C4-2B (cell line): ENCODE measurements at regions not wholly inside any gene's neighbourhood (a gene's known extent, or its start where the extent isn't known, plus 50 kb on each side); places are given as distances from the start of the nearest gene placed in this dataset.

ENCODE experiments used
- ZFX ChIP-seq: fragments of 450-650 bp; IDR thresholded peaks from 2 replicates; pipeline ENCODE4 v1.6.1; 2017
- TF ChIP-seq, protein P1 (sequence below): fragments of 450-650 bp; conservative IDR thresholded peaks from 2 replicates; pipeline ENCODE4 v1.5.1; 2017; ENCODE audit warnings: mild to moderate bottlenecking

- TF ChIP-seq, protein P1, sequence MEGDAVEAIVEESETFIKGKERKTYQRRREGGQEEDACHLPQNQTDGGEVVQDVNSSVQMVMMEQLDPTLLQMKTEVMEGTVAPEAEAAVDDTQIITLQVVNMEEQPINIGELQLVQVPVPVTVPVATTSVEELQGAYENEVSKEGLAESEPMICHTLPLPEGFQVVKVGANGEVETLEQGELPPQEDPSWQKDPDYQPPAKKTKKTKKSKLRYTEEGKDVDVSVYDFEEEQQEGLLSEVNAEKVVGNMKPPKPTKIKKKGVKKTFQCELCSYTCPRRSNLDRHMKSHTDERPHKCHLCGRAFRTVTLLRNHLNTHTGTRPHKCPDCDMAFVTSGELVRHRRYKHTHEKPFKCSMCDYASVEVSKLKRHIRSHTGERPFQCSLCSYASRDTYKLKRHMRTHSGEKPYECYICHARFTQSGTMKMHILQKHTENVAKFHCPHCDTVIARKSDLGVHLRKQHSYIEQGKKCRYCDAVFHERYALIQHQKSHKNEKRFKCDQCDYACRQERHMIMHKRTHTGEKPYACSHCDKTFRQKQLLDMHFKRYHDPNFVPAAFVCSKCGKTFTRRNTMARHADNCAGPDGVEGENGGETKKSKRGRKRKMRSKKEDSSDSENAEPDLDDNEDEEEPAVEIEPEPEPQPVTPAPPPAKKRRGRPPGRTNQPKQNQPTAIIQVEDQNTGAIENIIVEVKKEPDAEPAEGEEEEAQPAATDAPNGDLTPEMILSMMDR = no peak
- TF ChIP-seq ZFX = no peak
Measured at GRCh38 chr6:105781915-105782314, 304.2 kb upstream of the PRDM1 start.
